ENCODE measurements at regions not wholly inside any gene's neighbourhood (a gene's known extent, or its start where the extent isn't known, plus 50 kb on each side); places are given as distances from the start of the nearest gene placed in this dataset.
"Not testable (repeated sequence)": the region's sequence is repeated elsewhere in the genome, so short reads cannot be mapped to it uniquely, and the experiment has no call there.

DNA sequence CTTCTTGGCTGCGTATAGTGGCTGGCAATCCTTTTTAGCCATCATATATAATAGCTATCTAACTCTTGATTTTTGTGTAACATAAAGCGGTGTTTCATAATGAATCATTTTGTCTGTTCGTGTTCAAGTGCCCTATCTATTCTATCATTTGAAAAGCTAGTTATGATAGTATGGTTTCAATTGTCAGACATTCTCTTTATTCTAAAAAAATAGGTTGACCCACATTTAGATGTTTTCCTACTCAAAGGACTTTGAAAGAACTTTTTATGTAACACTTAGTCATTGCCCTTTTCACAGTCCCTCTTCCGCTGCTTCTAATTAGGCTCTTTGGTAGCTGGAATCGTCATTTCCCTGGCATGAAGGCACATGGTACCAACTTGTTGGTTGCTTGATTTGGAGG is 272.2 kb upstream of the B3GALT2 start:
- H3K27ac Mint-ChIP-seq = no peak overlapping the region
- H3K9me3 Mint-ChIP-seq = peaks cover 7% of the 10 kb centered on the region

DNA sequence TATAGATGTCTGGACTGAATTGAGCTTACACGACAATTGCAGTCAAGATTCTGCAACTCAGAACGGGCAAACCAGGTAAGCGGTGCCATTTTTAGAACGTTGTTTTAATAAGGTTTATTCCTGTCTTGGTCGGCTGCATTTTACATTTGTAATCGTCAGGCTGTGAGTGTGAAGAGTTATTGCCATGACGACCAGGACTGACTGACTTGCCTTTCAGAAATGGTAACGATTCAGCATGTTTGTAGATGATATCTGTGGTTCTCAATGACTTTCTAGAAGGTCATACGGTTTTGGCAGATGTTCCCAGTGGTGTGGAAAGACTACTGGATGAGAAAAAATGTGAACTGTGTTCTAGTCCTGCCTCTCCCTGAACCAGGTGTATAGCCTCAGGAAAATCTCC is 271.3 kb upstream of the B3GALT2 start:
- peaks cover 23% of the 10 kb centered on the region for H3K4me1 Mint-ChIP-seq (ENCODE audit: low read depth)
- peaks cover 6% of the 10 kb centered on the region for H3K36me3 Mint-ChIP-seq (ENCODE audit: low read depth)
- no peaks in the 10 kb centered on the region for H3K27me3 Mint-ChIP-seq (ENCODE audit: low read depth)
- H3K4me3 Mint-ChIP-seq = no peak overlapping the region
- peaks cover 7% of the 10 kb centered on the region for H3K9me3 Mint-ChIP-seq
- H3K27ac Mint-ChIP-seq = no peak overlapping the region

More for the DNA sequence above, 272.2 kb upstream of the B3GALT2 start:
- Mint-ChIP-seq H3K36me3 (ENCODE audit: low read depth) (peaks cover 6% of the 10 kb centered on the region), H3K27me3 (ENCODE audit: low read depth) (no peaks in the 10 kb centered on the region), H3K4me3 (no peak overlapping the region), H3K4me1 (ENCODE audit: low read depth) (peaks cover 29% of the 10 kb centered on the region)

DNA sequence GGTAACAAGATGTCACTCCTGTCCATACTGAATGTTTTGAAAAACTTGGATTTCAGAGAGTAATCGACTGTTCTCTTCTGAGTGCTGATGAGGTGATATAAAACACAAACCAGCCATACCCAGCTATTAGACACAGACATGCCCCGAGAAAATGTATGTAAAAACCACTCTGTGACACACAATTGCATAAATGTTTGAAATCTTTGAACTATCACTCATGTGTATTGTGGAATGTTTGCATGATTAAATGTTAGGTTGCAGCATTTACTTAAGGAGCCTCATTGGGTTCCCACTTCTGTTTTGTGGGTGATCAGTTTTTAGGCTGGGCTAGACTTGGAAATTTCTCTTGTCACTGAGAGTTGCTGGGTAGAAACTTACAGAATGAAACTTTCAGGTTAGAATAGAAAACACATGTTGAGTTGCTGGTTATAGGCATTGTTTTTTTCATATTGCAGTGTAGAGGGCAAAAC is 270.4 kb upstream of the B3GALT2 start:
- no peak overlapping the region for H3K4me3 Mint-ChIP-seq
- H3K36me3 Mint-ChIP-seq (ENCODE audit: low read depth) = peaks cover 6% of the 10 kb centered on the region
- peaks cover 21% of the 10 kb centered on the region for H3K4me1 Mint-ChIP-seq (ENCODE audit: low read depth)
- H3K9me3 Mint-ChIP-seq = peaks cover 7% of the 10 kb centered on the region
- no peak overlapping the region for H3K27ac Mint-ChIP-seq
- no peaks in the 10 kb centered on the region for H3K27me3 Mint-ChIP-seq (ENCODE audit: low read depth)

DNA sequence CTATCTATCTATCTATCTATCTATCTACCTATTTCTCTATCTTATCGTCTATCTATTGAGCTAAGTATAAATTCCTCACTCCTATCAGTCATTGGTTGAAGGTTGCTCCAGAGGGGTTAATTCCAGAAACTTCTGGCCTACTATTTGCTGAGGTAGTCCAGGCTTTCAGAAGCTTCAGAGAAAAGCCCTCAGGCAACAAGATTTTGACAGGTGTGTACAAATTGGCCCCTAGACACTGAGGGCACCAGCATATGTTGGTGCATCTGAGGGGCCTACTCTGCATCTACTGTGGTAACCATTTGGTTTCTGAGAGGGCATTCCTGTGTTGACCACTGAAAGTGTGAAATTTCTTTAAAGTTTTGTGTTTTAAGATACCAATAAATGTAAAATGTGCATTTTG is 265.2 kb upstream of the B3GALT2 start:
- no peak overlapping the region for H3K27ac Mint-ChIP-seq
- H3K4me1 Mint-ChIP-seq (ENCODE audit: low read depth) = peaks cover 21% of the 10 kb centered on the region
- no peaks in the 10 kb centered on the region for H3K27me3 Mint-ChIP-seq (ENCODE audit: low read depth)
- H3K36me3 Mint-ChIP-seq (ENCODE audit: low read depth) = peaks cover 10% of the 10 kb centered on the region
- no peak overlapping the region for H3K4me3 Mint-ChIP-seq
- peaks cover 21% of the 10 kb centered on the region for H3K9me3 Mint-ChIP-seq

DNA sequence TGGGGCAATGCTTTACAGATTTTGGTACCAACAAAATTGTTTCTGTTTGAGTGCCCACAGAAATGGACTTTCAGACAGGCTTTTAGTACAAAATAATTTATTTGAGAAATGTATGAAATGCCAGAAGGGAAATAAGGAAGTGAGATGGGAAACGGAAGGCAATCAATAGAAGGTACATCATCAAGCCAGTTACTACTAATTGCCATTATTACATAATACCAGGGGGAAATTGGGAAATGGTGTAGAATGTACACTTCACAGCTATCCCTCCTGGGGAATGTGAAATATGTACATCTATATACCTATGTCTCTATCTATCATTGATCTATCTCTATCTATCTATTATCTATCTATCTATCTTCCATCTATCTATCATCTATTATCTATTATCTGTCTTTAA is 264.6 kb upstream of the B3GALT2 start:
- Mint-ChIP-seq H3K4me3 (no peak overlapping the region), H3K9me3 (peaks cover 21% of the 10 kb centered on the region), H3K36me3 (ENCODE audit: low read depth) (peaks cover 12% of the 10 kb centered on the region), H3K4me1 (ENCODE audit: low read depth) (peaks cover 21% of the 10 kb centered on the region), H3K27ac (no peak overlapping the region), H3K27me3 (ENCODE audit: low read depth) (no peaks in the 10 kb centered on the region)

DNA sequence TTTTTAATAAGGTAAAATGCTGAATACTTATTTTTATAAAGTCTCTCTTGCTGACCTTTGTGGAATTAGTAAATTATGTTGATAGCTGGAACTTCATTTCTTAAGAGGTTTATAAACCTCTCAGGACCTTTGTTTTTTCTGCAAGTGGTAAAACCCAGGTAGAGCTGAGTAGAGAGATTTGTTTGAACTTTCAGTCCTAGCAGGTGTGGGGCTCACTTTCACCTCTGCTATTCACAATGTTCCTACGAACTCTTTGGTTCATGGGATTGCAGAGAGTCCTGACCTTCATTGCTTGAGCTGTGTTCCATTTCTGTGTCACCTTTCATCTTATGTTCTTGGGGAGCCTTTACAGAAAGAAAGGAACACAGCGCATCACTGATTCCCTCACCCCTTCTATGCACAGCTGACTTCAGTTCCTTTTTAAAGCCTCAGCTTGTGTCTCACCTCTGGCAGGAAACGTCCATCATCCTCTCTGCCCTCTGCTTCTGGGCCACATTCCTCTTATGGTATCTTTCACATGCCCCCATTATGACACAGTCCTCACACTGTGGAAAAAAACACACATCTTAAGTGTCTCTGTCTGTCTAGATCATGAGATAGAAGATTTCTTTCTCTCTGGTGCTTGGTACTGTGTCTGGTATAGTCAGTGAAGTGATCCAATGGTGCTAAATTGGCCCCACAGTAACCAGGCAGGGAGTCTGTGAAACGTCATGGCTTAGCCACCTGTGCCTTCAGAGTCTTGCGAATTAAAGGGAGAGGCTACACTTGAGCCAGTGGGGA is 262.5 kb upstream of the B3GALT2 start:
- Mint-ChIP-seq H3K4me1 (ENCODE audit: low read depth) (peaks cover 21% of the 10 kb centered on the region), H3K27ac (peak overlapping the region; percentile 73), H3K36me3 (ENCODE audit: low read depth) (peaks cover 12% of the 10 kb centered on the region), H3K4me3 (no peak overlapping the region), H3K27me3 (ENCODE audit: low read depth) (no peaks in the 10 kb centered on the region), H3K9me3 (peaks cover 21% of the 10 kb centered on the region)

DNA sequence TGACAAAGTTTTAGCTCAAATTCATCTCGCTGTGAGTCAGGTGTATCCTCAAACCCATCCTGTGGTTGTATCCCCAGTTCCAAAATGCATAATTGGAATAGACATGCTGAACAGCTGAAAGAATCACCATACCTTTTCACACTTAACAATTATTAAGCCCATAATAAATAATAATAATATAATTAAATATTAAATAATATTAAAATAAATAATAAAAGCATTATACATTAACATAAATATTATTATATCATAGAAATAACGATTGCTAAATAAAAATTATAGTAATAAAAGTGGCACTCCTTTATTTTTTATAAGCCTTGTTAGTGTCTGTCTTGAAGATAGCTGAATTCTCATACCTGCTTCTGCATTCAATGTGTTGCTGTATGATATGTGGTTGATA is 257.5 kb upstream of the B3GALT2 start:
- H3K9me3 Mint-ChIP-seq = peaks cover 40% of the 10 kb centered on the region
- peaks cover 10% of the 10 kb centered on the region for H3K4me1 Mint-ChIP-seq (ENCODE audit: low read depth)
- peaks cover 41% of the 10 kb centered on the region for H3K36me3 Mint-ChIP-seq (ENCODE audit: low read depth)
- no peak overlapping the region for H3K4me3 Mint-ChIP-seq
- no peak overlapping the region for H3K27ac Mint-ChIP-seq
- H3K27me3 Mint-ChIP-seq (ENCODE audit: low read depth) = no peaks in the 10 kb centered on the region

DNA sequence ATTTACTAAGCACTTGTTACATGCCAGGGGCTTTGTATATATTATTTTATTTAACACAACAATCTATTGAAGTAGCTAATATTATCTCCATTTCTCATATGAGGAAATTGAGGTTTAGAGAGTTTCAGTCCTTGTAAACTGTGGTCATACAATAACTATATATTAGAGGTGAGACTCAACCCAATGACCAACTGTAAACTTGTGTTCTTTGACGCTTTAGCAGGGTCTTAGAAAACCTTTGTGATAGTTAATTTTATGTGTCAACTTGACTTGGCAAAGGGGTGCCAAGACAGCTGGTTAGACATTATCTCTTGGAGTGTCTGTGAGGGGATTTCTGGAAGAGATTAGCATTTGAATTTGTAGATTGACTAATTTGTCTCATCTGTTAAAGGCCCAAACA is 252.4 kb upstream of the B3GALT2 start:
- Mint-ChIP-seq H3K27ac (peak overlapping the region; percentile 54), H3K4me3 (no peak overlapping the region), H3K4me1 (ENCODE audit: low read depth) (peaks cover 37% of the 10 kb centered on the region), H3K36me3 (ENCODE audit: low read depth) (peaks cover 65% of the 10 kb centered on the region), H3K27me3 (ENCODE audit: low read depth) (no peaks in the 10 kb centered on the region), H3K9me3 (peaks cover 62% of the 10 kb centered on the region)

DNA sequence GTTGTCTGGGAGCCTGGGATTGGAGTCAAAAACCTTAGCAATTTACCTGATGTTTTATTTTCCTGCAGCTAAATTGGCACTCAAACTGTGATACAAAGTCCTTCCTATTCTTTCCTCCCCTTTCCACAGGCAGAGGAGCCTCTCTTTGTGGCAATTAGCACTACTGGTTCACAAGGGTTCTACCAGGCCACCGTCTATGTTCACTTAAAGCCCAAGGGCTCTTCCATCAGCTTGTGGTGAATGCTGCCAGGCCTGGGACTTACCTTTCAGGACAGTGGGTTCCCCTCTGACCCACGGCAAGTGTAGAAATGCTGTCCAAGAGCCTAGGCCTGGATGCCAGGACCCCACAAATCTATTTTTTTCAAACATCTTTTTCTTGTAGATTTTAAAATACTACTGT is 251.9 kb upstream of the B3GALT2 start:
- H3K36me3 Mint-ChIP-seq (ENCODE audit: low read depth) = peaks cover 69% of the 10 kb centered on the region
- peak overlapping the region; percentile 79 for H3K27ac Mint-ChIP-seq

DNA sequence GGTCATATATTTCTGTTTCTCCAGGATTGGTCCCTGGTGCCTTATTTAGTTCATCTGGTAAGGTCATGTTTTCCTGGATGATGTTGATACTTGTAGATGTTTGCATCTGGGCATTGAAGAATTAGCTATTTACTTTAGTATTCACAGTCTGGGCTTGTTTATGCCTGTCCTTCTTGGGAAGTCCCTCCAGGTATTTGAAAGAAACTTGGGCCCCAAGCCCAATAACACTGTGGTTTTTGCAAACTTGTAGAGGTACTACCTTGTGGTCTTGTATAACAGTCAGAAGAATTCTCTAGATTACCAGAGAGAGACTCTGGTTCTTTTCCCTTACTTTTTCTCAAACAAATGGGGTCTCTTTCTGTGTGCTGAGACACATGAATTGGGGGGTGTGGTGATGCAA is 251.4 kb upstream of the B3GALT2 start:
- Mint-ChIP-seq H3K36me3 (ENCODE audit: low read depth) (peaks cover 69% of the 10 kb centered on the region), H3K4me1 (ENCODE audit: low read depth) (peaks cover 37% of the 10 kb centered on the region), H3K9me3 (peaks cover 71% of the 10 kb centered on the region), H3K27ac (peak overlapping the region; percentile 75), H3K4me3 (peak overlapping the region; percentile 7), H3K27me3 (ENCODE audit: low read depth) (no peaks in the 10 kb centered on the region)

More for the DNA sequence above, 251.9 kb upstream of the B3GALT2 start:
- H3K4me1 Mint-ChIP-seq (ENCODE audit: low read depth) = peaks cover 37% of the 10 kb centered on the region
- peaks cover 66% of the 10 kb centered on the region for H3K9me3 Mint-ChIP-seq
- peak overlapping the region; percentile 30 for H3K4me3 Mint-ChIP-seq
- no peaks in the 10 kb centered on the region for H3K27me3 Mint-ChIP-seq (ENCODE audit: low read depth)

DNA sequence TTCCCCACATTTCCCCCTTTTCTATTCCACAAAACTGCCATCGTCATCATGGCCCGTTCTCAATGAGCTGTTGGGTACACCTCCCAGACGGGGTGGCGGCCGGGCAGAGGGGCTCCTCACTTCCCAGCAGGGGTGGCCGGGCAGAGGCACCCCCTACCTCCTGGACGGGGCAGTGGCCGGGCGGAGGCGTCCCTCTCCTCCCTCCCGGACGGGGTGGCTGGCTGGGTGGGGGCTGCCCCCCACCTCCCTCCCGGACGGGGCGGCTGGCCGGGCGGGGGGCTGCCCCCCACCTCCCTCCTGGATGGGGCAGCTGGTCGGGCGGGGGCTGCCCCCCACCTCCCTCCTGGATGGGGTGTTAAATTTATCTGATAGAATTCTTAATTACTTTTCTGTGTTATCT is 250.9 kb upstream of the B3GALT2 start:
- not testable (repeated sequence) for H3K27me3 Mint-ChIP-seq (ENCODE audit: low read depth); H3K4me3 Mint-ChIP-seq
- Mint-ChIP-seq H3K36me3 (ENCODE audit: low read depth) (peaks cover 71% of the 10 kb centered on the region), H3K9me3 (peaks cover 71% of the 10 kb centered on the region), H3K4me1 (ENCODE audit: low read depth) (peaks cover 37% of the 10 kb centered on the region), H3K27ac (peak overlapping the region; percentile 75)

DNA sequence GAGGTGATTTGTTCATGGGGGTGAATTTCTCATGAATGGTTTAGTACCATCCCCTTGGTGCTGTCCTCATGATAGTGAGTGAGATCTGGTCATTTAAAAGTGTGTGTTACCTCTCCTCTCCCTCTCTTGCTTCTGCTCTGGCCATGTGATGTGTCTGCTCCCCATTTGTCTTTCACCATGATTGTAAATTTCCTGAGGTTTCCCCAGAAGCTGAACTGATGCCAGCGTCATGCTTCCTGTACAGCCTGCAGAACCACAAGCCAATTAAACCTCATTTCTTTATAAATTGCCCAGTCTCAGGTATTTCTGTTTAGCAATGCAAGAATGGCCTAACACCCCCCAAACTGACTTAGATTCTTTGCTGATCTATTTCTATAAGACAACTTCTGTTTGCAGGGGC is 249.4 kb upstream of the B3GALT2 start:
- Mint-ChIP-seq H3K27me3 (ENCODE audit: low read depth) (no peaks in the 10 kb centered on the region), H3K4me1 (ENCODE audit: low read depth) (peaks cover 39% of the 10 kb centered on the region), H3K36me3 (ENCODE audit: low read depth) (peaks cover 64% of the 10 kb centered on the region), H3K9me3 (peaks cover 69% of the 10 kb centered on the region), H3K27ac (peak overlapping the region; percentile 37), H3K4me3 (no peak overlapping the region)

DNA sequence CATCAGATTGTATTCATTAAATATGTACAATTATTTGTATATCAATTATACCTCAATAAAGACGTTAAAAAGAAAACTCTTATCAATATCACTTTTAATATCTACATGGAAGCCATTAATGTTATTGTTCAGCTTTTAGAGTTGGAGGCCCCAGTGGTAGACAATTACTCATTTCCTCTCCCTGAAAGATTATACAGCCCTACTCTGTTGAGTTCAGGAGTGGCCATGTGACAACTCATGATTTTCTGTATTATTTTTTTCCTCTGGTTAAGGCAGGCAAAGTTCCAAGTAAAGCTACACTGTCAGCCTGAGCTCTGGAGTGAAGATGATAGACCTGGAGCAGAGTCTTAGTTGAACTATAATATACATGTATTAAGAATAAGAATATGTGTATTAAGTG is 247.9 kb upstream of the B3GALT2 start:
- peaks cover 43% of the 10 kb centered on the region for H3K4me1 Mint-ChIP-seq (ENCODE audit: low read depth)

DNA sequence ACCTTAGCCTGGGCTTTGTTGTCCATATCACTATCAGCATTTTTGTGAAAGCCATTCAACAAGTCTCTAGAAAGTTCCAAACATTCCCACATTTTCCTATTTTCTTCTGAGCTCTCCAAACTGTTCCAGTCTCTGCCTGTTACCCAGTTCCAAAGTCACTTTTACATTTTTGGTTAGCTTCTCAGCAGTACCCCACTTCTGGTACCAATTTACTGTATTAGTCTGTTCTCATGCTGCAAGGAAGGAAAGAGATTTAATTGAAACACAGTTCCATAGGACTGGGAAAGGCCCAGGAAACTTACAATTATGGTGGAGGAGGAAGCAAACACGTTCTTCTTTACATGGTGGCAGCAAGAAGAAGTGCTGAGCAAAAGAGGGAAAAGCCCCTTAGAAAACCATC is 247.2 kb upstream of the B3GALT2 start:
- Mint-ChIP-seq H3K36me3 (ENCODE audit: low read depth) (peaks cover 44% of the 10 kb centered on the region), H3K4me1 (ENCODE audit: low read depth) (peaks cover 38% of the 10 kb centered on the region), H3K9me3 (peaks cover 49% of the 10 kb centered on the region), H3K4me3 (no peak overlapping the region), H3K27ac (no peak overlapping the region), H3K27me3 (ENCODE audit: low read depth) (no peaks in the 10 kb centered on the region)

More for the DNA sequence above, 247.9 kb upstream of the B3GALT2 start:
- no peaks in the 10 kb centered on the region for H3K27me3 Mint-ChIP-seq (ENCODE audit: low read depth)
- peaks cover 56% of the 10 kb centered on the region for H3K9me3 Mint-ChIP-seq
- H3K27ac Mint-ChIP-seq = no peak overlapping the region
- H3K36me3 Mint-ChIP-seq (ENCODE audit: low read depth) = peaks cover 50% of the 10 kb centered on the region
- H3K4me3 Mint-ChIP-seq = no peak overlapping the region

DNA sequence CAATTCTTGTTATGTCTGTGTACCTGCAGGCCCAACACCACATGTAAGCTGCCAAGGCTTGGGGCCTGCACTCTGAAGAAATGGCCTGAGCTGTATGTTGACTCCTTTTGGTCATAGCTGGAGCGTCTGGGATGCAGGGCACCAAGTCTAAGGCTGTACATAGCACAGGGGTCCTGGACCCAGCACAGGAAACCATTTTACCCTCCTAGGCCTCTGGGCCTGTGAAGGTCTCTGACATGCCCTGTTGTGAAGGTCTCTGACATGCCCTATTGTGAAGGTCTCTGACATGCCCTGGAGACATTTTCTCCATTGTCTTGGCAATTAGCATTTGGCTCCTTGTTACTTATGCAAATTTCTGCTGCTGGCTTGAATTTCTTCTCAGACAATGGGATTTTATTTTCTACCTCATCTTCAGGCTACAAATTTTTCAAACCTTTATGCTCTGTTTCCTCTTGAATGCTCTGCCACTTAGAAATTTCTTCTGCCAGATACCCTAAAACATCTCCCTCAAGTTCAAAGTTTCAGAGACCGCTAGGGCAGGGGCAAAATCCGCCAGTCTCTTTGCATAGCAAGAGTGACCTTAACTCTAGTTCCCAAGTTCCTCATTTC is 246.7 kb upstream of the B3GALT2 start:
- Mint-ChIP-seq H3K36me3 (ENCODE audit: low read depth) (peaks cover 43% of the 10 kb centered on the region), H3K4me3 (no peak overlapping the region), H3K9me3 (peaks cover 49% of the 10 kb centered on the region), H3K4me1 (ENCODE audit: low read depth) (peaks cover 32% of the 10 kb centered on the region), H3K27ac (no peak overlapping the region), H3K27me3 (ENCODE audit: low read depth) (no peaks in the 10 kb centered on the region)
